HEK293 (cell line): ENCODE measurements at regions not wholly inside any gene's neighbourhood (a gene's known extent, or its start where the extent isn't known, plus 50 kb on each side); places are given as distances from the start of the nearest gene placed in this dataset.

ENCODE experiments used
- CTCF ChIA-PET: fragments of 350-600 bp; formaldehyde crosslinking; extraction: SDS; loops from one replicate; lab custom pipeline; 2021; ENCODE audit warnings: antibody characterized with exemption; lab: Yijun Ruan, JAX
- POLR2A ChIA-PET: fragments of 300-600 bp; formaldehyde crosslinking; extraction: SDS; loops from one replicate; lab custom pipeline; 2020; ENCODE audit warnings: antibody characterized with exemption, inconsistent platforms; lab: Yijun Ruan, JAX
- H3K27ac ChIP-seq: fragments of 200-500 bp; sonication (Bioruptor generic); 2 replicates; pipeline ENCODE4 v1.5.1; 2014; ENCODE audit warnings: low read depth, low read length, control low read depth, inconsistent platforms; ENCODE audit errors: extremely low read depth
- H3K36me3 ChIP-seq, 2 experiments: fragments of 200-500 bp in 1 of 2; sonication (Bioruptor generic) in 1 of 2; 1 replicate in 1 of 2; 2 replicates in 1 of 2; pipeline ENCODE4 v1.5.1; 2014 to 2017; ENCODE audit warnings: inconsistent platforms in 2 of 2, low read length in 2 of 2; ENCODE audit not compliant: control insufficient read depth in 2 of 2, insufficient read depth in 1 of 2
- H3K4me1 ChIP-seq: fragments of 200-500 bp; sonication (Bioruptor generic); 2 replicates; pipeline ENCODE4 v1.5.1; 2014; ENCODE audit warnings: mild to moderate bottlenecking, low read length, inconsistent platforms; ENCODE audit not compliant: control insufficient read depth, insufficient read depth
- H3K4me3 ChIP-seq: 2 replicates; pipeline ENCODE4 v1.5.1; 2011; ENCODE audit warnings: low read depth, mild to moderate bottlenecking, control low read depth, low read length, moderate library complexity
- H3K9me3 ChIP-seq: fragments of 200-500 bp; sonication (Bioruptor generic); 2 replicates; pipeline ENCODE4 v1.5.1; 2014; ENCODE audit warnings: low read depth, low read length, inconsistent platforms; ENCODE audit not compliant: control insufficient read depth, insufficient read depth
- GLI2 ChIP-seq: fragments of 450-650 bp; formaldehyde crosslinking; IDR thresholded peaks from 2 replicates; pipeline ENCODE4; 2017; ENCODE audit warnings: missing biosample characterization, missing genetic modification characterization, low read depth, borderline replicate concordance
- PATZ1 ChIP-seq: fragments of 450-650 bp; formaldehyde crosslinking; IDR thresholded peaks from 2 replicates; pipeline ENCODE4 v1.5.1; 2016; ENCODE audit warnings: missing biosample characterization, missing genetic modification characterization
- PRDM1 ChIP-seq: fragments of 450-650 bp; formaldehyde crosslinking; IDR thresholded peaks from 2 replicates; pipeline ENCODE4; 2016; ENCODE audit warnings: missing biosample characterization, missing genetic modification characterization
- REST ChIP-seq: fragments of 450-650 bp; formaldehyde crosslinking; IDR thresholded peaks from 2 replicates; pipeline ENCODE4 v1.5.1; 2016; ENCODE audit warnings: missing biosample characterization, missing genetic modification characterization
- SCRT1 ChIP-seq: fragments of 450-650 bp; formaldehyde crosslinking; IDR thresholded peaks from 2 replicates; pipeline ENCODE4 v1.5.1; 2016; ENCODE audit warnings: missing biosample characterization, missing genetic modification characterization, borderline replicate concordance
- TCF7L2 ChIP-seq: IDR thresholded peaks from 2 replicates; pipeline ENCODE4 v1.6.1; 2011; ENCODE audit warnings: low read depth, mild to moderate bottlenecking, inconsistent platforms, low read length, moderate library complexity, borderline replicate concordance
- TRIM28 ChIP-seq: IDR thresholded peaks from 2 replicates; pipeline ENCODE4 v1.6.1; 2011; ENCODE audit warnings: low read length, control low read depth, borderline replicate concordance
- ZBTB1 ChIP-seq: fragments of 450-650 bp; formaldehyde crosslinking; IDR thresholded peaks from 2 replicates; pipeline ENCODE4 v1.5.1; 2016; ENCODE audit warnings: missing biosample characterization, missing genetic modification characterization
- ZBTB8A ChIP-seq: fragments of 450-650 bp; formaldehyde crosslinking; IDR thresholded peaks from 2 replicates; pipeline ENCODE4 v1.5.1; 2016; ENCODE audit warnings: missing biosample characterization, missing genetic modification characterization
- ZNF132 ChIP-seq: fragments of 450-650 bp; formaldehyde crosslinking; IDR thresholded peaks from 2 replicates; pipeline ENCODE4 v1.5.1; 2017; ENCODE audit warnings: missing biosample characterization, missing genetic modification characterization, borderline replicate concordance
- ZNF146 ChIP-seq: fragments of 450-650 bp; formaldehyde crosslinking; IDR thresholded peaks from 2 replicates; pipeline ENCODE4 v1.5.1; 2016; ENCODE audit warnings: missing biosample characterization, missing genetic modification characterization
- ZNF148 ChIP-seq: fragments of 450-650 bp; formaldehyde crosslinking; IDR thresholded peaks from 2 replicates; pipeline ENCODE4 v1.5.0; 2017; ENCODE audit warnings: missing biosample characterization, missing genetic modification characterization, borderline replicate concordance
- ZNF18 ChIP-seq: fragments of 450-650 bp; formaldehyde crosslinking; IDR thresholded peaks from 2 replicates; pipeline ENCODE4 v1.5.1; 2016; ENCODE audit warnings: missing biosample characterization, missing genetic modification characterization
- ZNF239 ChIP-seq: fragments of 450-650 bp; formaldehyde crosslinking; IDR thresholded peaks from 2 replicates; pipeline ENCODE4 v1.5.1; 2016; ENCODE audit warnings: missing biosample characterization, missing genetic modification characterization
- ZNF513 ChIP-seq: fragments of 450-650 bp; IDR thresholded peaks from 2 replicates; pipeline ENCODE4 v1.5.1; 2018; ENCODE audit warnings: missing biosample characterization, missing genetic modification characterization
- ZNF514 ChIP-seq: fragments of 450-650 bp; formaldehyde crosslinking; IDR thresholded peaks from 2 replicates; pipeline ENCODE4 v1.5.1; 2016; ENCODE audit warnings: missing biosample characterization, missing genetic modification characterization
- ZNF549 ChIP-seq: fragments of 450-650 bp; IDR thresholded peaks from 2 replicates; pipeline ENCODE4 v1.5.1; 2018; ENCODE audit warnings: missing biosample characterization, missing genetic modification characterization, mild to moderate bottlenecking, inconsistent platforms, moderate library complexity
- ZNF558 ChIP-seq: fragments of 450-650 bp; formaldehyde crosslinking; IDR thresholded peaks from 2 replicates; pipeline ENCODE4 v1.5.1; 2016; ENCODE audit warnings: missing biosample characterization, missing genetic modification characterization
- ZNF600 ChIP-seq: fragments of 450-650 bp; formaldehyde crosslinking; IDR thresholded peaks from 2 replicates; pipeline ENCODE4 v1.5.1; 2016; ENCODE audit warnings: missing biosample characterization, missing genetic modification characterization
- ZNF791 ChIP-seq: fragments of 450-650 bp; formaldehyde crosslinking; IDR thresholded peaks from 2 replicates; pipeline ENCODE4 v1.5.1; 2016; ENCODE audit warnings: missing biosample characterization, missing genetic modification characterization

GRCh38 chr1:14539953-14540563, 58.4 kb upstream of the KAZN start (continued):
- TF ChIP-seq ZNF148 (tag by site-specific recombination) (no peak), ZNF239 (tag by site-specific recombination) (no peak), ZNF558 (tag by site-specific recombination) (no peak), ZNF514 (no peak)
- TF ChIP-seq, all 188 proteins: peak for 35

GRCh38 chr1:14541348-14541747, 57.1 kb upstream of the KAZN start:
- ChIA-PET CTCF (interaction anchor here (0.7 kb wide), 1 partner anchor 13 kb away, joined by 3 read pairs; no protein-coding TSS in a partner anchor), POLR2A (no interaction called here)
- H3K4me3 ChIP-seq: no peak overlapping the region
- H3K36me3 ChIP-seq: no peaks in the 10 kb centered on the region
- H3K4me1 ChIP-seq: no peaks in the 10 kb centered on the region
- H3K9me3 ChIP-seq: no peaks in the 10 kb centered on the region
- no peak overlapping the region for H3K27ac ChIP-seq
- TF ChIP-seq TCF7L2: no peak
- TF ChIP-seq SCRT1 (tag by site-specific recombination): no peak
- TF ChIP-seq TRIM28: no peak
- TF ChIP-seq ZNF513 (tag by site-specific recombination): no peak
- no peak for TF ChIP-seq REST (tag by site-specific recombination)
- no peak for TF ChIP-seq ZNF791 (tag by site-specific recombination)
- no peak for TF ChIP-seq PATZ1
- no peak for TF ChIP-seq ZNF132
- no peak for TF ChIP-seq ZNF549 (tag by site-specific recombination)
- TF ChIP-seq GLI2 (tag by site-specific recombination): no peak
- TF ChIP-seq ZNF600 (tag by site-specific recombination): no peak
- no peak for TF ChIP-seq PRDM1 (tag by site-specific recombination)
- no peak for TF ChIP-seq ZBTB1 (tag by site-specific recombination)
- no peak for TF ChIP-seq ZNF146 (tag by site-specific recombination)
- no peak for TF ChIP-seq ZBTB8A (tag by site-specific recombination)
- no peak for TF ChIP-seq ZNF18 (tag by site-specific recombination)
